Naive B cell (primary cell): ENCODE measurements at regions not wholly inside any gene's neighbourhood (a gene's known extent, or its start where the extent isn't known, plus 50 kb on each side); places are given as distances from the start of the nearest gene placed in this dataset.
"Not testable (repeated sequence)": the region's sequence is repeated elsewhere in the genome, so short reads cannot be mapped to it uniquely, and the experiment has no call there.

Experiments used
- ATAC-seq, 2 donors: fragments of 150-1000 bp; cut with Tn5 transposase; 2 replicates each; pipeline ENCODE4 v1.10.0; 2021; ENCODE audit warnings: low read depth in 2 of 2, mild to moderate bottlenecking in 2 of 2, moderate library complexity in 2 of 2
- DNase-seq: peaks from one replicate; pipeline ENCODE4 v3.0.0; 2022
- H3K27ac Mint-ChIP-seq, 6 donors: one replicate each; pipeline ENCODE4 v1.8.0; 2020 to 2022; ENCODE audit warnings: mild to moderate bottlenecking in 6 of 6, mixed read lengths in 6 of 6, moderate library complexity in 5 of 6, inconsistent platforms in 2 of 6
- H3K27me3 Mint-ChIP-seq, 3 donors: one replicate each; pipeline ENCODE4 v1.8.0; 2021 to 2022; ENCODE audit warnings: mixed read lengths in 3 of 3, mild to moderate bottlenecking in 1 of 3
- H3K36me3 Mint-ChIP-seq, 2 donors: one replicate each; pipeline ENCODE4 v1.8.0; 2020 to 2022; ENCODE audit warnings: mixed read lengths in 2 of 2, inconsistent platforms in 1 of 2, mild to moderate bottlenecking in 1 of 2
- H3K4me1 Mint-ChIP-seq, 3 donors: one replicate each; pipeline ENCODE4 v1.8.0; 2020 to 2022; ENCODE audit warnings: mixed read lengths in 3 of 3, inconsistent platforms in 1 of 3, mild to moderate bottlenecking in 1 of 3, moderate library complexity in 1 of 3
- H3K4me3 Mint-ChIP-seq, 8 donors: one replicate each; pipeline ENCODE4 v1.8.0; 2020 to 2022; ENCODE audit warnings: mild to moderate bottlenecking in 8 of 8, mixed read lengths in 8 of 8, moderate library complexity in 8 of 8, inconsistent platforms in 2 of 8
- H3K9me3 Mint-ChIP-seq, 7 donors: one replicate each; pipeline ENCODE4 v1.8.0; 2020 to 2022; ENCODE audit warnings: mixed read lengths in 7 of 7, mild to moderate bottlenecking in 5 of 7, inconsistent platforms in 2 of 7, moderate library complexity in 1 of 7

GRCh38 chr10:55174419-55174818 is 373.4 kb upstream of the PCDH15 start:
- DNase-seq (no peak), ATAC-seq (no peak)
- H3K27me3 Mint-ChIP-seq, result no peaks in the 10 kb centered on the region
- H3K4me3 Mint-ChIP-seq, result no peak overlapping the region
- H3K27ac Mint-ChIP-seq, result no peak overlapping the region
- peaks cover 0 to 7% (median 2%) of the 10 kb centered on the region in 7 donors for H3K9me3 Mint-ChIP-seq
- no peaks in the 10 kb centered on the region for H3K4me1 Mint-ChIP-seq
- H3K36me3 Mint-ChIP-seq, result no peaks in the 10 kb centered on the region

GRCh38 chr10:55169493-55169892 is 368.5 kb upstream of the PCDH15 start:
- H3K27ac Mint-ChIP-seq, result no peak overlapping the region
- H3K4me3 Mint-ChIP-seq, result no peak overlapping the region
- peaks cover 0 to 7% (median 0%) of the 10 kb centered on the region in 7 donors for H3K9me3 Mint-ChIP-seq
- H3K27me3 Mint-ChIP-seq, result no peaks in the 10 kb centered on the region
- no peaks in the 10 kb centered on the region for H3K4me1 Mint-ChIP-seq
- ATAC-seq (no peak), DNase-seq (no peak)
- no peaks in the 10 kb centered on the region for H3K36me3 Mint-ChIP-seq

DNA sequence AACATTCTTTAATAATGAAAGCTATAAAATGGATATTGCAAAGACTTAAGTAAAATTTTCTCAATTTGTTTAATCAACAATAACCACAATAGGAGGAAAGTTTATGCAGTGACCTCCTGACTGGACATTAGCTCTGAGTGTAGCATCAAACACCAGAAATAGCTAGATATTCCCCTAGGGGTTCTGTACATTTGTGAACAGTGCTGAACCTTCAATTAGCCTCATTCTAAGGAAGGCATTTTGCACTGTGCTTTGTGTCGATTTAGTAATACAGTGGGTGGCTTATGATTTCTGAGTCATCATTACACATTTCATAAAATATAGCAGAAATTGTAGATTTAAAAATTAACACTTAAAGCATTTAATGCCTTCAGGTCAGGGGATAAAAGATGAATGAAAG is 367.3 kb upstream of the PCDH15 start:
- Mint-ChIP-seq H3K9me3 (peaks cover 0 to 13% (median 0%) of the 10 kb centered on the region in 7 donors), H3K27me3 (no peaks in the 10 kb centered on the region), H3K36me3 (no peaks in the 10 kb centered on the region), H3K4me3 (no peak overlapping the region), H3K27ac (no peak overlapping the region), H3K4me1 (no peaks in the 10 kb centered on the region)
- DNase-seq (no peak), ATAC-seq (no peak)

GRCh38 chr10:55163388-55163979 is 362.5 kb upstream of the PCDH15 start:
- ATAC-seq (no peak), DNase-seq (no peak)
- Mint-ChIP-seq H3K4me3 (no peak overlapping the region), H3K27ac (no peak overlapping the region), H3K9me3 (peaks cover 0 to 10% (median 0%) of the 10 kb centered on the region in 7 donors), H3K36me3 (no peaks in the 10 kb centered on the region), H3K27me3 (no peaks in the 10 kb centered on the region), H3K4me1 (no peaks in the 10 kb centered on the region)

- not testable (repeated sequence) for H3K4me1 Mint-ChIP-seq, H3K9me3 Mint-ChIP-seq, ATAC-seq, H3K36me3 Mint-ChIP-seq, H3K27me3 Mint-ChIP-seq, DNase-seq, H3K4me3 Mint-ChIP-seq
- peak overlapping the region in 1 of 6 donors; percentile 39 for H3K27ac Mint-ChIP-seq
Observed at GRCh38 chr10:55162321-55162720, 361.3 kb upstream of the PCDH15 start.

- no peaks in the 10 kb centered on the region for H3K27me3 Mint-ChIP-seq
- no peak overlapping the region for H3K4me3 Mint-ChIP-seq
- ATAC-seq (no peak), DNase-seq (no peak)
- no peak overlapping the region for H3K27ac Mint-ChIP-seq
- H3K9me3 Mint-ChIP-seq, result peaks cover 0 to 10% (median 0%) of the 10 kb centered on the region in 7 donors
- H3K4me1 Mint-ChIP-seq, result no peaks in the 10 kb centered on the region
- no peaks in the 10 kb centered on the region for H3K36me3 Mint-ChIP-seq
Observed at GRCh38 chr10:55160655-55161283, 359.7 kb upstream of the PCDH15 start.

DNA sequence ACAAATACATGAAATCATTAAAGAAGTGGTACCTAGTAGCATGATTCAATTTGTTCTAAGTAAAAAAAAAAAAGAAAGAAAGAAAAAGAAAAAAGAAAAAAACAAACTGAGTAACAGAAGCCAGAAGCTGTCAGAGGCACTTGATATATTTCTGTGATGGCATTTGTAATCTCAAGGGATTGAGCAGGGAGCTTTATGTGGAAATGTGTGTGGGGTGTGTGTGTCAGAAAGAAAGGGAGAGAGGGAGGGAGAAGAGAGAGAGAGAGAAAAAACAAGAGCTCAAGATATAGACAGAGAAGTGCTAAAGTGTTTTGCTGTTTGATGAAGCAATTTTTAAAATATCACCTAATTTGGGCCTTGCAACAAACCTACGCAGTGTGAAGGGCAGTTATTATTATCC is 357.6 kb upstream of the PCDH15 start:
- Mint-ChIP-seq H3K27me3 (no peaks in the 10 kb centered on the region), H3K36me3 (no peaks in the 10 kb centered on the region), H3K9me3 (peaks cover 0 to 6% (median 0%) of the 10 kb centered on the region in 7 donors), H3K4me1 (no peaks in the 10 kb centered on the region), H3K27ac (no peak overlapping the region), H3K4me3 (no peak overlapping the region)
- DNase-seq, result no peak
- ATAC-seq, result no peak

DNA sequence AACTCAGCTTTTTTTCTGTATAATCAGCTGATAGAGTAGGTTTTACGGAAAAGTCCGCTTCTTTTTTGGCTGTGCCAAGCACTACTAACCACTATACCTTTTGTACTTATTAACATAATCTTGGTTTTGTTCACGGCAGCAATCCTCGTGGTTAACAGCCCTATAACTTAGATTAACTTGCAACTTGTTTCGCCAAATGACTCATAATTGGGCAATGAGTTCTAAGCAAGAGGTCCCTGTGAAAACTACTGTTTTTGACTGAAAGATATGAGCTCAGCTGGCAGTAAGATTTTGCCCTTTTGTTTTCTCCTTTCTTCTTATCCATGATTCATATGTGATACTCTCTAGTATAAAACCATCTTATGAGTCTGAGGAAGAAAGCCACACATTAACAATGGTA is 345.0 kb upstream of the PCDH15 start:
- no peak overlapping the region for H3K4me3 Mint-ChIP-seq
- no peaks in the 10 kb centered on the region for H3K4me1 Mint-ChIP-seq
- peaks cover 0 to 1% (median 0%) of the 10 kb centered on the region in 7 donors for H3K9me3 Mint-ChIP-seq
- H3K27ac Mint-ChIP-seq, result no peak overlapping the region
- H3K36me3 Mint-ChIP-seq, result no peaks in the 10 kb centered on the region
- ATAC-seq (no peak), DNase-seq (no peak)
- H3K27me3 Mint-ChIP-seq, result no peaks in the 10 kb centered on the region

- DNase-seq (no peak), ATAC-seq (no peak)
- Mint-ChIP-seq H3K4me1 (no peaks in the 10 kb centered on the region), H3K4me3 (peak overlapping the region in 1 of 8 donors; percentile 29), H3K27me3 (no peaks in the 10 kb centered on the region), H3K36me3 (no peaks in the 10 kb centered on the region), H3K27ac (no peak overlapping the region), H3K9me3 (peaks cover 0 to 1% (median 0%) of the 10 kb centered on the region in 7 donors)
Observed at GRCh38 chr10:55144001-55144400, 343.0 kb upstream of the PCDH15 start.

- DNase-seq, result no peak
- no peaks in the 10 kb centered on the region for H3K4me1 Mint-ChIP-seq
- H3K27ac Mint-ChIP-seq, result no peak overlapping the region
- H3K27me3 Mint-ChIP-seq, result no peaks in the 10 kb centered on the region
- ATAC-seq, result no peak
- no peaks in the 10 kb centered on the region for H3K36me3 Mint-ChIP-seq
- peaks cover 0 to 8% (median 0%) of the 10 kb centered on the region in 7 donors for H3K9me3 Mint-ChIP-seq
- no peak overlapping the region for H3K4me3 Mint-ChIP-seq
Observed at GRCh38 chr10:55141892-55142291, 340.9 kb upstream of the PCDH15 start.

DNA sequence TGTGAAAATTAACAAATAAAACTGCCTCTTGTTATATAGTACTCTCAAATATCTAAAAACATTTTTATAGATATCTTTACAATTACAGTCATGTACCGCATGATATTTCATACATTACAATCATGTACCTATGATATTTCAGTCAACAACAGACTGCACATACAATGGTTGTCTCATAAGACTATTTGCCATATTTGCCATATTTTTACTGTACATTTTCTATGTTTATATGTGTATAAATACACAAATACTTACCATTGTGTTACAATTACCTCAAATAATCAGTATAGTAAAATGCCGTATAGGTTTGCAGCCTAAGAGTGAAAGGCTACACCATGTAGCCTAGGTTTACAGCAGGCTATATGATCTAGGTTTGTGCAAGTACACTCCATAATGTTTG is 336.0 kb upstream of the PCDH15 start:
- Mint-ChIP-seq H3K9me3 (peaks cover 0 to 8% (median 0%) of the 10 kb centered on the region in 7 donors), H3K4me3 (no peak overlapping the region), H3K27me3 (no peaks in the 10 kb centered on the region), H3K27ac (no peak overlapping the region), H3K36me3 (no peaks in the 10 kb centered on the region), H3K4me1 (no peaks in the 10 kb centered on the region)
- ATAC-seq, result no peak
- no peak for DNase-seq

DNA sequence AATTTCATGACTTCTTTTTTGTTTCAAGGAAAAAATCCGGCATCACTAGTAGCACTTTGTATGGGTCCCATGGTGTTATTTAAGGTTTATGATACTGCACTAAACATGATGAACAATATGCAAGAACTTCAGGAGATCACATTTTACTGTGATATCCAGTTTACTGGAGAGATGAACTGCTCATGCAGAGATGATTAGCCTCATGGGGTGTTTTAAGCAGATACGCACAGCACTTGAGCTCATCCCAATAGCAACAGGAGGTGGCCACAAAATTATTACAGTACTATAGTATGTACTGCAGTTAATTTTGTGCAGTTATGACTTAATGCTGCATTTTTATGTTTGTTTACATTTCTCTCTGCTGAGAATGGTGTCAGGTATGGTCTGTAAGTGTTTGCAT is 303.7 kb upstream of the PCDH15 start:
- peaks cover 0 to 2% (median 0%) of the 10 kb centered on the region in 7 donors for H3K9me3 Mint-ChIP-seq
- ATAC-seq, result no peak
- H3K4me1 Mint-ChIP-seq, result no peaks in the 10 kb centered on the region
- H3K36me3 Mint-ChIP-seq, result no peaks in the 10 kb centered on the region
- no peak for DNase-seq
- no peaks in the 10 kb centered on the region for H3K27me3 Mint-ChIP-seq
- no peak overlapping the region for H3K4me3 Mint-ChIP-seq
- no peak overlapping the region for H3K27ac Mint-ChIP-seq

- H3K27me3 Mint-ChIP-seq, result no peaks in the 10 kb centered on the region
- no peak overlapping the region for H3K27ac Mint-ChIP-seq
- ATAC-seq (no peak), DNase-seq (no peak)
- H3K36me3 Mint-ChIP-seq, result no peaks in the 10 kb centered on the region
- no peaks in the 10 kb centered on the region for H3K4me1 Mint-ChIP-seq
- H3K9me3 Mint-ChIP-seq, result peaks cover 0 to 3% (median 0%) of the 10 kb centered on the region in 7 donors
- H3K4me3 Mint-ChIP-seq, result no peak overlapping the region
Observed at GRCh38 chr10:55098452-55098851, 297.4 kb upstream of the PCDH15 start.

GRCh38 chr10:55091691-55092328 is 290.8 kb upstream of the PCDH15 start:
- H3K36me3 Mint-ChIP-seq, result no peaks in the 10 kb centered on the region
- H3K27ac Mint-ChIP-seq, result no peak overlapping the region
- H3K4me1 Mint-ChIP-seq, result no peaks in the 10 kb centered on the region
- no peak for ATAC-seq
- no peak overlapping the region for H3K4me3 Mint-ChIP-seq
- no peak for DNase-seq
- H3K9me3 Mint-ChIP-seq, result no peaks in the 10 kb centered on the region
- H3K27me3 Mint-ChIP-seq, result no peaks in the 10 kb centered on the region
